GM23338 (cell line): ENCODE measurements at regions not wholly inside any gene's neighbourhood (a gene's known extent, or its start where the extent isn't known, plus 50 kb on each side); places are given as distances from the start of the nearest gene placed in this dataset.

Source experiments
- ATAC-seq: fragments of 200-7000 bp; cut with Tn5 transposase; 3 replicates; pipeline ENCODE4 v1.9.1; 2020
- DNase-seq: peaks from one replicate; pipeline ENCODE4 v3.0.0-alpha.2; 2015; ENCODE audit warnings: low spot score
- H2AFZ ChIP-seq: fragments of 200-600 bp; sonication (generic); 2 replicates; pipeline ENCODE4 v1.8.0; 2016; ENCODE audit warnings: antibody characterized with exemption, mild to moderate bottlenecking, moderate library complexity
- H3F3A ChIP-seq: fragments of 200-600 bp; sonication (generic); replicated peaks from 2 replicates; pipeline ENCODE4 v1.8.0; 2017; ENCODE audit warnings: antibody characterized with exemption, mixed run types, low read depth
- H3K27ac ChIP-seq: fragments of 200-600 bp; sonication (generic); 2 replicates; pipeline ENCODE4 v1.6.1; 2016; ENCODE audit warnings: low read depth
- H3K27me3 ChIP-seq: fragments of 200-600 bp; sonication (generic); 2 replicates; pipeline ENCODE4 v1.8.0; 2016; ENCODE audit warnings: mild to moderate bottlenecking, mixed run types, moderate library complexity; ENCODE audit not compliant: insufficient read depth
- H3K36me3 ChIP-seq: fragments of 200-600 bp; sonication (generic); 2 replicates; pipeline ENCODE4 v1.8.0; 2016; ENCODE audit warnings: mild to moderate bottlenecking; ENCODE audit not compliant: insufficient read depth
- H3K4me1 ChIP-seq: fragments of 200-600 bp; sonication (generic); 2 replicates; pipeline ENCODE4 v1.8.0; 2016; ENCODE audit warnings: mild to moderate bottlenecking, moderate library complexity; ENCODE audit not compliant: insufficient read depth
- H3K4me2 ChIP-seq: fragments of 200-600 bp; sonication (generic); 2 replicates; pipeline ENCODE4 v1.7.1; 2017; ENCODE audit warnings: mixed run types
- H3K4me3 ChIP-seq: fragments of 200-600 bp; sonication (generic); 2 replicates; pipeline ENCODE4 v1.6.1; 2016; ENCODE audit warnings: mixed run types
- H3K79me2 ChIP-seq: fragments of 200-600 bp; sonication (generic); replicated peaks from 2 replicates; pipeline ENCODE4 v1.8.0; 2017; ENCODE audit warnings: mild to moderate bottlenecking; ENCODE audit not compliant: insufficient read depth
- H3K9me2 ChIP-seq: fragments of 200-600 bp; sonication (generic); 2 replicates; pipeline ENCODE4 v1.8.0; 2017; ENCODE audit not compliant: insufficient read depth
- H4K20me1 ChIP-seq: fragments of 200-600 bp; sonication (generic); replicated peaks from 2 replicates; pipeline ENCODE4 v1.8.0; 2017; ENCODE audit warnings: mild to moderate bottlenecking; ENCODE audit not compliant: insufficient read depth
- H3K27ac Mint-ChIP-seq: 2 replicates; pipeline ENCODE4 v1.8.0; 2020; ENCODE audit warnings: inconsistent platforms, mild to moderate bottlenecking, moderate library complexity, mixed read lengths
- H3K27me3 Mint-ChIP-seq: 3 replicates; pipeline ENCODE4 v1.8.0; 2022; ENCODE audit warnings: low read depth, mild to moderate bottlenecking, moderate library complexity, mixed read lengths, inconsistent platforms; ENCODE audit not compliant: insufficient read depth, poor library complexity
- H3K36me3 Mint-ChIP-seq: 3 replicates; pipeline ENCODE4 v1.8.0; 2021; ENCODE audit warnings: low read depth, mild to moderate bottlenecking, inconsistent platforms, moderate library complexity, mixed read lengths
- H3K4me1 Mint-ChIP-seq: 3 replicates; pipeline ENCODE4 v1.8.0; 2020; ENCODE audit warnings: mild to moderate bottlenecking, inconsistent platforms, mixed read lengths
- H3K4me3 Mint-ChIP-seq: 3 replicates; pipeline ENCODE4 v1.8.0; 2021; ENCODE audit warnings: moderate library complexity, mild to moderate bottlenecking, inconsistent platforms, mixed read lengths
- H3K9me3 Mint-ChIP-seq: 3 replicates; pipeline ENCODE4 v1.8.0; 2020; ENCODE audit warnings: moderate library complexity, mild to moderate bottlenecking, inconsistent platforms, mixed read lengths
- CREB1 ChIP-seq: fragments of 250-450 bp; sonication (Bioruptor Pico); IDR thresholded peaks from 2 replicates; pipeline ENCODE4 v1.5.0; 2020; ENCODE audit warnings: low read depth, mild to moderate bottlenecking, moderate library complexity
- EZH2 ChIP-seq: fragments of 200-600 bp; sonication (generic); IDR thresholded peaks from one replicate; pipeline ENCODE4 v1.8.0; 2017; ENCODE audit warnings: antibody characterized with exemption, mild to moderate bottlenecking, low read depth; ENCODE audit not compliant: unreplicated experiment
- EZH2phosphoT487 ChIP-seq: fragments of 200-600 bp; sonication (generic); IDR thresholded peaks from one replicate; pipeline ENCODE4 v1.8.1; 2018; ENCODE audit warnings: antibody characterized with exemption; ENCODE audit not compliant: unreplicated experiment
- NANOG ChIP-seq: IDR thresholded peaks from 2 replicates; pipeline ENCODE4 v1.6.1; 2016; ENCODE audit warnings: antibody characterized with exemption, borderline replicate concordance
- STAT1 ChIP-seq: IDR thresholded peaks from one replicate; pipeline ENCODE4 v1.6.1; 2016; ENCODE audit warnings: antibody characterized with exemption; ENCODE audit not compliant: unreplicated experiment
- ZNF114 ChIP-seq: fragments of 250-450 bp; sonication (Bioruptor Pico); IDR thresholded peaks from 2 replicates; pipeline ENCODE4 v1.5.0; 2020; ENCODE audit warnings: mild to moderate bottlenecking, moderate library complexity
- TF ChIP-seq, protein P1 (sequence below), 2 experiments: fragments of 200-600 bp in 1 of 2; sonication (generic) in 1 of 2; conservative IDR thresholded peaks; 2 replicates each; pipeline versions ENCODE4 v1.5.1 to v1.6.1; 2016 to 2017; ENCODE audit warnings: antibody characterized with exemption in 2 of 2, low read depth in 2 of 2, mild to moderate bottlenecking in 2 of 2, moderate library complexity in 1 of 2
- TF ChIP-seq, protein P2 (sequence below): fragments of 250-450 bp; sonication (Bioruptor Pico); IDR thresholded peaks from 2 replicates; pipeline ENCODE4 v1.5.0; 2020; ENCODE audit warnings: mild to moderate bottlenecking, moderate library complexity
- TF ChIP-seq, protein P3 (sequence below): IDR thresholded peaks from one replicate; pipeline ENCODE4 v1.6.1; 2018; ENCODE audit warnings: antibody characterized with exemption; ENCODE audit not compliant: unreplicated experiment
- TF ChIP-seq, protein P4 (sequence below): IDR thresholded peaks from 2 replicates; pipeline ENCODE4 v1.6.1; 2016; ENCODE audit warnings: antibody characterized with exemption

DNA sequence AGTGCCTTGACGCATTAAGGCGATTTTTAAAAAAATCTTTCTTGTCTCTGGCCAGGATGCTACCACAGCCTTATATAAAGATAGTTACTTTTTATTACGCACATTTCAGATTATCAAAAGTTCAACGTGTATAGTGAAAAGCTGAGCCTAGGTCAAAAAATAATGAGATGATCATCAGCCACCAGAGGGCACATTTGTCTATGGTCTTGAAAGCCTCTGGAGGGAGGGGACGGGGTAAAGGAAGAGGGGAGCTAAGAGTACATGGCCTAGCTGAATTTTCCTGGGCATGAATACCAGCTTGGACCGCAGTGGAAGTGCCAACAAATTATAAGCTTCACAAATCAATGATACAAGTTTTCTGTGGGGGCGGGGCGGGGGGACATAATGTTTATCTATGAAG, 285.9 kb upstream of the SMIM30 start:
- ATAC-seq (peak; percentile 87), DNase-seq (peak; percentile 76)
- Histone ChIP-seq H3K79me2 (no peaks in the 10 kb centered on the region), H3F3A (no peaks in the 10 kb centered on the region), H3K9me2 (no peaks in the 10 kb centered on the region), H3K4me1 (no peaks in the 10 kb centered on the region), H3K4me3 (no peak overlapping the region), H3K27me3 (no peaks in the 10 kb centered on the region), H3K36me3 (no peaks in the 10 kb centered on the region), H3K4me2 (no peak overlapping the region), H2AFZ (no peak overlapping the region), H3K27ac (no peak overlapping the region), H4K20me1 (no peaks in the 10 kb centered on the region)
- Mint-ChIP-seq H3K4me3 (no peak overlapping the region), H3K27ac (no peak overlapping the region), H3K9me3 (no peaks in the 10 kb centered on the region), H3K36me3 (no peaks in the 10 kb centered on the region), H3K27me3 (no peaks in the 10 kb centered on the region), H3K4me1 (peaks cover 15% of the 10 kb centered on the region; the same call in 2 of the 3 replicates)
- TF ChIP-seq CREB1 (CRISPR knock-in tag), result no peak
- TF ChIP-seq, protein P1, sequence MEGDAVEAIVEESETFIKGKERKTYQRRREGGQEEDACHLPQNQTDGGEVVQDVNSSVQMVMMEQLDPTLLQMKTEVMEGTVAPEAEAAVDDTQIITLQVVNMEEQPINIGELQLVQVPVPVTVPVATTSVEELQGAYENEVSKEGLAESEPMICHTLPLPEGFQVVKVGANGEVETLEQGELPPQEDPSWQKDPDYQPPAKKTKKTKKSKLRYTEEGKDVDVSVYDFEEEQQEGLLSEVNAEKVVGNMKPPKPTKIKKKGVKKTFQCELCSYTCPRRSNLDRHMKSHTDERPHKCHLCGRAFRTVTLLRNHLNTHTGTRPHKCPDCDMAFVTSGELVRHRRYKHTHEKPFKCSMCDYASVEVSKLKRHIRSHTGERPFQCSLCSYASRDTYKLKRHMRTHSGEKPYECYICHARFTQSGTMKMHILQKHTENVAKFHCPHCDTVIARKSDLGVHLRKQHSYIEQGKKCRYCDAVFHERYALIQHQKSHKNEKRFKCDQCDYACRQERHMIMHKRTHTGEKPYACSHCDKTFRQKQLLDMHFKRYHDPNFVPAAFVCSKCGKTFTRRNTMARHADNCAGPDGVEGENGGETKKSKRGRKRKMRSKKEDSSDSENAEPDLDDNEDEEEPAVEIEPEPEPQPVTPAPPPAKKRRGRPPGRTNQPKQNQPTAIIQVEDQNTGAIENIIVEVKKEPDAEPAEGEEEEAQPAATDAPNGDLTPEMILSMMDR (conservative IDR thresholded peaks at IDR 0.05; ENCODE audit: low read depth in 2 of 2), result peak; percentile 68 to 80

DNA sequence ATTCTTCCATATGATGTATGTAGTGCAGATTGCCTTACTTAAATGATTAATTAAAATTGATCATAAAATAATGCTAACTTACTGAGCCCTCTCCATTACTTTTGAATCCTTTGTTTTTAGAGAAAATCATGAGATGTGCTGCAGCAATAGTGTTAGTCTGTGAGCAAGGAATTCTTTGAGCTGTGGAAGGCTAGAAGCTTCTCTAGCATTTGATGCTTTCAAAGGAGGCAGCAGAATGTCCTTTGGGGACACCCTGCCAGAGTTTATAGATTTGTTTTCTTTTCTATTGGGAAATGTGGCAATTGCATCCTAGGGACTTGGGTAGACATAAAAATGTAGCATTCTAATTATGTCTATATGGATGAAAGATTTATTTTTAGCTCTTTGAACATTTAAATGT, 284.1 kb upstream of the SMIM30 start:
- no peak overlapping the region for H3K4me2 ChIP-seq
- no peaks in the 10 kb centered on the region for H3K9me3 Mint-ChIP-seq
- TF ChIP-seq ZNF114 (no peak), EZH2 (no peak), CREB1 (CRISPR knock-in tag) (no peak), STAT1 (no peak), EZH2phosphoT487 (no peak), NANOG (no peak)
- TF ChIP-seq, protein P2, sequence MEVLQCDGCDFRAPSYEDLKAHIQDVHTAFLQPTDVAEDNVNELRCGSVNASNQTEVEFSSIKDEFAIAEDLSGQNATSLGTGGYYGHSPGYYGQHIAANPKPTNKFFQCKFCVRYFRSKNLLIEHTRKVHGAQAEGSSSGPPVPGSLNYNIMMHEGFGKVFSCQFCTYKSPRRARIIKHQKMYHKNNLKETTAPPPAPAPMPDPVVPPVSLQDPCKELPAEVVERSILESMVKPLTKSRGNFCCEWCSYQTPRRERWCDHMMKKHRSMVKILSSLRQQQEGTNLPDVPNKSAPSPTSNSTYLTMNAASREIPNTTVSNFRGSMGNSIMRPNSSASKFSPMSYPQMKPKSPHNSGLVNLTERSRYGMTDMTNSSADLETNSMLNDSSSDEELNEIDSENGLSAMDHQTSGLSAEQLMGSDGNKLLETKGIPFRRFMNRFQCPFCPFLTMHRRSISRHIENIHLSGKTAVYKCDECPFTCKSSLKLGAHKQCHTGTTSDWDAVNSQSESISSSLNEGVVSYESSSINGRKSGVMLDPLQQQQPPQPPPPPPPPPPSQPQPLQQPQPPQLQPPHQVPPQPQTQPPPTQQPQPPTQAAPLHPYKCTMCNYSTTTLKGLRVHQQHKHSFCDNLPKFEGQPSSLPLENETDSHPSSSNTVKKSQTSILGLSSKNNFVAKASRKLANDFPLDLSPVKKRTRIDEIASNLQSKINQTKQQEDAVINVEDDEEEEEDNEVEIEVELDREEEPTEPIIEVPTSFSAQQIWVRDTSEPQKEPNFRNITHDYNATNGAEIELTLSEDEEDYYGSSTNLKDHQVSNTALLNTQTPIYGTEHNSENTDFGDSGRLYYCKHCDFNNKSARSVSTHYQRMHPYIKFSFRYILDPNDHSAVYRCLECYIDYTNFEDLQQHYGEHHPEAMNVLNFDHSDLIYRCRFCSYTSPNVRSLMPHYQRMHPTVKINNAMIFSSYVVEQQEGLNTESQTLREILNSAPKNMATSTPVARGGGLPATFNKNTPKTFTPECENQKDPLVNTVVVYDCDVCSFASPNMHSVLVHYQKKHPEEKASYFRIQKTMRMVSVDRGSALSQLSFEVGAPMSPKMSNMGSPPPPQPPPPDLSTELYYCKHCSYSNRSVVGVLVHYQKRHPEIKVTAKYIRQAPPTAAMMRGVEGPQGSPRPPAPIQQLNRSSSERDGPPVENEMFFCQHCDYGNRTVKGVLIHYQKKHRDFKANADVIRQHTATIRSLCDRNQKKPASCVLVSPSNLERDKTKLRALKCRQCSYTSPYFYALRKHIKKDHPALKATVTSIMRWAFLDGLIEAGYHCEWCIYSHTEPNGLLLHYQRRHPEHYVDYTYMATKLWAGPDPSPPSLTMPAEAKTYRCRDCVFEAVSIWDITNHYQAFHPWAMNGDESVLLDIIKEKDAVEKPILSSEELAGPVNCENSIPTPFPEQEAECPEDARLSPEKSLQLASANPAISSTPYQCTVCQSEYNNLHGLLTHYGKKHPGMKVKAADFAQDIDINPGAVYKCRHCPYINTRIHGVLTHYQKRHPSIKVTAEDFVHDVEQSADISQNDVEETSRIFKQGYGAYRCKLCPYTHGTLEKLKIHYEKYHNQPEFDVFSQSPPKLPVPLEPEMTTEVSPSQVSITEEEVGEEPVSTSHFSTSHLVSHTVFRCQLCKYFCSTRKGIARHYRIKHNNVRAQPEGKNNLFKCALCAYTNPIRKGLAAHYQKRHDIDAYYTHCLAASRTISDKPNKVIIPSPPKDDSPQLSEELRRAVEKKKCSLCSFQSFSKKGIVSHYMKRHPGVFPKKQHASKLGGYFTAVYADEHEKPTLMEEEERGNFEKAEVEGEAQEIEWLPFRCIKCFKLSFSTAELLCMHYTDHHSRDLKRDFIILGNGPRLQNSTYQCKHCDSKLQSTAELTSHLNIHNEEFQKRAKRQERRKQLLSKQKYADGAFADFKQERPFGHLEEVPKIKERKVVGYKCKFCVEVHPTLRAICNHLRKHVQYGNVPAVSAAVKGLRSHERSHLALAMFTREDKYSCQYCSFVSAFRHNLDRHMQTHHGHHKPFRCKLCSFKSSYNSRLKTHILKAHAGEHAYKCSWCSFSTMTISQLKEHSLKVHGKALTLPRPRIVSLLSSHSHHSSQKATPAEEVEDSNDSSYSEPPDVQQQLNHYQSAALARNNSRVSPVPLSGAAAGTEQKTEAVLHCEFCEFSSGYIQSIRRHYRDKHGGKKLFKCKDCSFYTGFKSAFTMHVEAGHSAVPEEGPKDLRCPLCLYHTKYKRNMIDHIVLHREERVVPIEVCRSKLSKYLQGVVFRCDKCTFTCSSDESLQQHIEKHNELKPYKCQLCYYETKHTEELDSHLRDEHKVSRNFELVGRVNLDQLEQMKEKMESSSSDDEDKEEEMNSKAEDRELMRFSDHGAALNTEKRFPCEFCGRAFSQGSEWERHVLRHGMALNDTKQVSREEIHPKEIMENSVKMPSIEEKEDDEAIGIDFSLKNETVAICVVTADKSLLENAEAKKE (CRISPR knock-in tag), result no peak
- TF ChIP-seq, protein P3, sequence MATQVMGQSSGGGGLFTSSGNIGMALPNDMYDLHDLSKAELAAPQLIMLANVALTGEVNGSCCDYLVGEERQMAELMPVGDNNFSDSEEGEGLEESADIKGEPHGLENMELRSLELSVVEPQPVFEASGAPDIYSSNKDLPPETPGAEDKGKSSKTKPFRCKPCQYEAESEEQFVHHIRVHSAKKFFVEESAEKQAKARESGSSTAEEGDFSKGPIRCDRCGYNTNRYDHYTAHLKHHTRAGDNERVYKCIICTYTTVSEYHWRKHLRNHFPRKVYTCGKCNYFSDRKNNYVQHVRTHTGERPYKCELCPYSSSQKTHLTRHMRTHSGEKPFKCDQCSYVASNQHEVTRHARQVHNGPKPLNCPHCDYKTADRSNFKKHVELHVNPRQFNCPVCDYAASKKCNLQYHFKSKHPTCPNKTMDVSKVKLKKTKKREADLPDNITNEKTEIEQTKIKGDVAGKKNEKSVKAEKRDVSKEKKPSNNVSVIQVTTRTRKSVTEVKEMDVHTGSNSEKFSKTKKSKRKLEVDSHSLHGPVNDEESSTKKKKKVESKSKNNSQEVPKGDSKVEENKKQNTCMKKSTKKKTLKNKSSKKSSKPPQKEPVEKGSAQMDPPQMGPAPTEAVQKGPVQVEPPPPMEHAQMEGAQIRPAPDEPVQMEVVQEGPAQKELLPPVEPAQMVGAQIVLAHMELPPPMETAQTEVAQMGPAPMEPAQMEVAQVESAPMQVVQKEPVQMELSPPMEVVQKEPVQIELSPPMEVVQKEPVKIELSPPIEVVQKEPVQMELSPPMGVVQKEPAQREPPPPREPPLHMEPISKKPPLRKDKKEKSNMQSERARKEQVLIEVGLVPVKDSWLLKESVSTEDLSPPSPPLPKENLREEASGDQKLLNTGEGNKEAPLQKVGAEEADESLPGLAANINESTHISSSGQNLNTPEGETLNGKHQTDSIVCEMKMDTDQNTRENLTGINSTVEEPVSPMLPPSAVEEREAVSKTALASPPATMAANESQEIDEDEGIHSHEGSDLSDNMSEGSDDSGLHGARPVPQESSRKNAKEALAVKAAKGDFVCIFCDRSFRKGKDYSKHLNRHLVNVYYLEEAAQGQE, result no peak
- TF ChIP-seq, protein P4, sequence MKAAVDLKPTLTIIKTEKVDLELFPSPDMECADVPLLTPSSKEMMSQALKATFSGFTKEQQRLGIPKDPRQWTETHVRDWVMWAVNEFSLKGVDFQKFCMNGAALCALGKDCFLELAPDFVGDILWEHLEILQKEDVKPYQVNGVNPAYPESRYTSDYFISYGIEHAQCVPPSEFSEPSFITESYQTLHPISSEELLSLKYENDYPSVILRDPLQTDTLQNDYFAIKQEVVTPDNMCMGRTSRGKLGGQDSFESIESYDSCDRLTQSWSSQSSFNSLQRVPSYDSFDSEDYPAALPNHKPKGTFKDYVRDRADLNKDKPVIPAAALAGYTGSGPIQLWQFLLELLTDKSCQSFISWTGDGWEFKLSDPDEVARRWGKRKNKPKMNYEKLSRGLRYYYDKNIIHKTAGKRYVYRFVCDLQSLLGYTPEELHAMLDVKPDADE, result no peak

More for the DNA sequence above, 284.1 kb upstream of the SMIM30 start:
- no peaks in the 10 kb centered on the region for H4K20me1 ChIP-seq
- H3F3A ChIP-seq, result no peaks in the 10 kb centered on the region
- H3K27me3 ChIP-seq, result no peaks in the 10 kb centered on the region
- peaks cover under 1% of the 10 kb centered on the region; the same call in 2 of the 3 replicates for H3K4me1 Mint-ChIP-seq
- ATAC-seq, result no peak
- no peak for DNase-seq
- H3K4me1 ChIP-seq, result no peaks in the 10 kb centered on the region
- H3K27ac Mint-ChIP-seq, result no peak overlapping the region
- H3K27ac ChIP-seq, result no peak overlapping the region
- no peaks in the 10 kb centered on the region for H3K9me2 ChIP-seq
- no peaks in the 10 kb centered on the region for H3K36me3 Mint-ChIP-seq
- no peaks in the 10 kb centered on the region for H3K36me3 ChIP-seq
- H2AFZ ChIP-seq, result no peak overlapping the region
- no peaks in the 10 kb centered on the region for H3K79me2 ChIP-seq
- H3K4me3 Mint-ChIP-seq, result no peak overlapping the region
- no peaks in the 10 kb centered on the region for H3K27me3 Mint-ChIP-seq
- no peak overlapping the region for H3K4me3 ChIP-seq
